ENCODE measurements at regions not wholly inside any gene's neighbourhood (a gene's known extent, or its start where the extent isn't known, plus 50 kb on each side); places are given as distances from the start of the nearest gene placed in this dataset.

- H3K27ac ChIP-seq, result no peak overlapping the region
- intact Hi-C loops (cut with DNase I; ENCODE audit: low total_unique reads) (no loop called here), in situ Hi-C loops (cut with MboI; ENCODE audit: low pct_ligation_motif_present in 1 of 4, low pct_unique_long_range_greater_than_20kb in 1 of 4, low sequenced_read_pairs in 3 of 4) (no loop called here)
- H3K27me3 ChIP-seq, result no peaks in the 10 kb centered on the region
- DNase-seq, result no peak
- no peak overlapping the region for H3K4me3 ChIP-seq
- no peaks in the 10 kb centered on the region for H3K36me3 ChIP-seq
- H3K4me1 ChIP-seq, result no peaks in the 10 kb centered on the region
- no peaks in the 10 kb centered on the region for H3K9me3 ChIP-seq
- TF ChIP-seq POLR2AphosphoS5 (IDR thresholded peaks at IDR 0.05) (no peak), EP300 (IDR thresholded peaks at IDR 0.05; ENCODE audit: low read depth) (no peak), POLR2A (IDR thresholded peaks at IDR 0.05) (no peak)
- TF ChIP-seq, protein P1, sequence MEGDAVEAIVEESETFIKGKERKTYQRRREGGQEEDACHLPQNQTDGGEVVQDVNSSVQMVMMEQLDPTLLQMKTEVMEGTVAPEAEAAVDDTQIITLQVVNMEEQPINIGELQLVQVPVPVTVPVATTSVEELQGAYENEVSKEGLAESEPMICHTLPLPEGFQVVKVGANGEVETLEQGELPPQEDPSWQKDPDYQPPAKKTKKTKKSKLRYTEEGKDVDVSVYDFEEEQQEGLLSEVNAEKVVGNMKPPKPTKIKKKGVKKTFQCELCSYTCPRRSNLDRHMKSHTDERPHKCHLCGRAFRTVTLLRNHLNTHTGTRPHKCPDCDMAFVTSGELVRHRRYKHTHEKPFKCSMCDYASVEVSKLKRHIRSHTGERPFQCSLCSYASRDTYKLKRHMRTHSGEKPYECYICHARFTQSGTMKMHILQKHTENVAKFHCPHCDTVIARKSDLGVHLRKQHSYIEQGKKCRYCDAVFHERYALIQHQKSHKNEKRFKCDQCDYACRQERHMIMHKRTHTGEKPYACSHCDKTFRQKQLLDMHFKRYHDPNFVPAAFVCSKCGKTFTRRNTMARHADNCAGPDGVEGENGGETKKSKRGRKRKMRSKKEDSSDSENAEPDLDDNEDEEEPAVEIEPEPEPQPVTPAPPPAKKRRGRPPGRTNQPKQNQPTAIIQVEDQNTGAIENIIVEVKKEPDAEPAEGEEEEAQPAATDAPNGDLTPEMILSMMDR (IDR thresholded peaks at IDR 0.05), result no peak
- WGBS, 2 donors (ENCODE audit: low coverage in 1 of 2), result 89 to 91% methylated on average over 4 to 9 of the region's 9 CpGs
These were observed 98.2 kb upstream of the NUDT7 start for GRCh38 chr16:77624085-77624484.

DNA sequence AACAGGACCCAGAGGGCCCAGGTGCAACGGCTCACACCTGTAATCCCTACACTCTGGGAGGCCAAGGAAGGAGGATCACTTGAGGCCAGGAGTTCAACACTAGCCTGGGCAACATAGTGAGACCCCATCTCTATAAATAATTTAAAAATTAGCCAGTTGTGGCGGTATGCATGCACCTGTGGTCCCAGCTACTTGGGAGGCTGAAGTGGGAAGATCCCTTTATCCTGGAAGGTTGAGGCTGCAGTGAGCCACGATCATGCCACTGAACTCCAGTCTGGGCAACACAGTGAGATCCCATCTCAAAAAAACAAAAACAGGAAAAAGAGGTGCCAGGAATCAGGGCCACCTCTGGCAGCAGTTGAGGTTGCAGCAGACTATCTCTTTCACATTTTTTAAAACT lies 85.7 kb upstream of the NUDT7 start:
- H3K36me3 ChIP-seq, result no peaks in the 10 kb centered on the region
- H3K9me3 ChIP-seq, result no peaks in the 10 kb centered on the region
- intact Hi-C loops (cut with DNase I; ENCODE audit: low total_unique reads) (no loop called here), in situ Hi-C loops (cut with MboI; ENCODE audit: low pct_ligation_motif_present in 1 of 4, low pct_unique_long_range_greater_than_20kb in 1 of 4, low sequenced_read_pairs in 3 of 4) (no loop called here)
- no peak for TF ChIP-seq POLR2AphosphoS5 (IDR thresholded peaks at IDR 0.05)
- DNase-seq, result no peak
- H3K27me3 ChIP-seq, result no peaks in the 10 kb centered on the region
- no peak overlapping the region for H3K27ac ChIP-seq
- WGBS, 2 donors (ENCODE audit: low coverage in 1 of 2), result 59 to 79% methylated on average over 2 to 3 of the region's 3 CpGs
- no peak overlapping the region for H3K4me3 ChIP-seq
- H3K4me1 ChIP-seq, result no peaks in the 10 kb centered on the region

DNA sequence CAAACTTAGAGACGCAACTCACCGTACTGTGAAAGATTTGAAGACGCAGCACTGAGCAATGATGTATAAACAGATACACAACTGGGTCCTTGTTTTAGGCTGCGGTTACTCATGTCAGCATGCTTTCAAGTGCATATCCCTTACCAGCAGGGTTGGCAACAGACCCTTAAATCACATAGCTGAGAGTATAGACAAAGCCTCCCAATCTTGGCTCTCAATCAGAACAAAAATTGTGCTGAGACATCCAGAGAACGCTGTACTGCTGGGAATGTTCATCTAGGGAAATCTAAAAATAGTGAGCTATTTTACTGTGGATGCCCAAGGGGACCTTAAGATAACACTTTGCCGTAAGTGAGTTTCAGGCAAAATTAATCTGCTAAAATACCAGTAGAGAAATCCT lies 84.4 kb upstream of the NUDT7 start:
- Histone ChIP-seq H3K4me3 (no peak overlapping the region), H3K9me3 (no peaks in the 10 kb centered on the region), H3K4me1 (no peaks in the 10 kb centered on the region), H3K27me3 (no peaks in the 10 kb centered on the region), H3K36me3 (no peaks in the 10 kb centered on the region), H3K27ac (no peak overlapping the region)
- TF ChIP-seq EP300 (IDR thresholded peaks at IDR 0.05; ENCODE audit: low read depth), result no peak
- TF ChIP-seq POLR2AphosphoS5 (IDR thresholded peaks at IDR 0.05), result no peak
- TF ChIP-seq, protein P1 (IDR thresholded peaks at IDR 0.05), result no peak
- TF ChIP-seq POLR2A (IDR thresholded peaks at IDR 0.05), result no peak
- DNase-seq, result no peak
- in situ Hi-C loops (cut with MboI; ENCODE audit: low pct_ligation_motif_present in 1 of 4, low pct_unique_long_range_greater_than_20kb in 1 of 4, low sequenced_read_pairs in 3 of 4) (no loop called here), intact Hi-C loops (cut with DNase I; ENCODE audit: low total_unique reads) (no loop called here)
- 38 to 70% methylated on average over 5 to 6 of the region's 6 CpGs for WGBS, 2 donors (ENCODE audit: low coverage in 1 of 2)

DNA sequence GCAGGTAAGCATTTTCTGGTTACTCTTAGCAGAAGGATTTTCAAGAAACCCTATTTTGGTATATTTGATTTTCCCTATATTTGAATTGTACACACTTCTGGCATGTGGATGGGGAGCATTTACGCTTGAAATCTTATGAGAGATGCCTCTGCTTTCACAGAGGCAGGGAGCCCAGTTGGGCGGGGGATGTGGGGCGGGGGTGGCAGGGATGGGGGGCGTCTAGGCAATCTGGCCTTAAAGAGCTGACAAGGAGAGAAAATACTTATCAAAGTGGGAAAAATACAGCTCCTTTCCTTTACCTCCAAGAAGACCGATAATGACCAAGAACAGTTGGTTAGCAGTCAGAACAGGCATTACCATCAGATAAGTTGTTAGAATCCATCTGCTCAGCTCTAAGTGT lies 79.1 kb upstream of the NUDT7 start:
- in situ Hi-C loops (cut with MboI; ENCODE audit: low pct_ligation_motif_present in 1 of 4, low pct_unique_long_range_greater_than_20kb in 1 of 4, low sequenced_read_pairs in 3 of 4) (no loop called here), intact Hi-C loops (cut with DNase I; ENCODE audit: low total_unique reads) (no loop called here)
- Histone ChIP-seq H3K27ac (no peak overlapping the region), H3K4me3 (no peak overlapping the region), H3K36me3 (no peaks in the 10 kb centered on the region), H3K4me1 (no peaks in the 10 kb centered on the region), H3K27me3 (no peaks in the 10 kb centered on the region), H3K9me3 (no peaks in the 10 kb centered on the region)
- DNase-seq, result no peak
- TF ChIP-seq, protein P1 (IDR thresholded peaks at IDR 0.05), result no peak
- TF ChIP-seq POLR2AphosphoS5 (IDR thresholded peaks at IDR 0.05) (no peak), EP300 (IDR thresholded peaks at IDR 0.05; ENCODE audit: low read depth) (no peak), POLR2A (IDR thresholded peaks at IDR 0.05) (no peak)
- 75 to 78% methylated on average over 4 to 5 of the region's 5 CpGs for WGBS, 2 donors (ENCODE audit: low coverage in 1 of 2)

DNA sequence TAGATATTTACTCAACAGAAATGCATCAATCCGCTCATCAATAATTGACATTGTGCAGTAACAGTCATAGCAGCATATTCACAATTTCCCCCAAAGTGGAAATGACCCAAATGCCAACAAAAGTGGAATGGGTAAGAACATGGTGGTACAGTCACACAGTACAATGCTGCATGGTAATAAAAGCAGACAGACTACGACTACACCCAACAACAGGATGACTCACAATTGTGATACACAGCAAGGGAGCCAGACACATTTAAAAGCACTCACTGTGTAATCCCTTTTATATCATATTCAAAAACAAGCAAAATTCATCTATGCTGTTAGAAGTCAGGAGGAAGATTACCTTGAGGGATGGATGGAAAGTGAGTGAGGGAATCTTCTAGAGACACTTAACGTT lies 76.5 kb upstream of the NUDT7 start:
- 62 to 65% methylated on average over 2 to 3 of the region's 3 CpGs for WGBS, 2 donors (ENCODE audit: low coverage in 1 of 2)
- in situ Hi-C loops (cut with MboI; ENCODE audit: low pct_ligation_motif_present in 1 of 4, low pct_unique_long_range_greater_than_20kb in 1 of 4, low sequenced_read_pairs in 3 of 4), result no loop called here
- no peaks in the 10 kb centered on the region for H3K27me3 ChIP-seq

More for the DNA sequence above, 76.5 kb upstream of the NUDT7 start:
- DNase-seq, result no peak
- no peak overlapping the region for H3K27ac ChIP-seq
- H3K4me3 ChIP-seq, result no peak overlapping the region
- no peaks in the 10 kb centered on the region for H3K9me3 ChIP-seq
- H3K36me3 ChIP-seq, result no peaks in the 10 kb centered on the region
- intact Hi-C loops (cut with DNase I; ENCODE audit: low total_unique reads), result no loop called here
- no peak for TF ChIP-seq POLR2A (IDR thresholded peaks at IDR 0.05)
- no peak for TF ChIP-seq POLR2AphosphoS5 (IDR thresholded peaks at IDR 0.05)
- TF ChIP-seq, protein P1 (IDR thresholded peaks at IDR 0.05), result no peak
- no peak for TF ChIP-seq EP300 (IDR thresholded peaks at IDR 0.05; ENCODE audit: low read depth)
- H3K4me1 ChIP-seq, result no peaks in the 10 kb centered on the region

All from transverse colon (tissue), 4 donors.